ENCODE measurements at regions not wholly inside any gene's neighbourhood (a gene's known extent, or its start where the extent isn't known, plus 50 kb on each side); places are given as distances from the start of the nearest gene placed in this dataset.

DNA sequence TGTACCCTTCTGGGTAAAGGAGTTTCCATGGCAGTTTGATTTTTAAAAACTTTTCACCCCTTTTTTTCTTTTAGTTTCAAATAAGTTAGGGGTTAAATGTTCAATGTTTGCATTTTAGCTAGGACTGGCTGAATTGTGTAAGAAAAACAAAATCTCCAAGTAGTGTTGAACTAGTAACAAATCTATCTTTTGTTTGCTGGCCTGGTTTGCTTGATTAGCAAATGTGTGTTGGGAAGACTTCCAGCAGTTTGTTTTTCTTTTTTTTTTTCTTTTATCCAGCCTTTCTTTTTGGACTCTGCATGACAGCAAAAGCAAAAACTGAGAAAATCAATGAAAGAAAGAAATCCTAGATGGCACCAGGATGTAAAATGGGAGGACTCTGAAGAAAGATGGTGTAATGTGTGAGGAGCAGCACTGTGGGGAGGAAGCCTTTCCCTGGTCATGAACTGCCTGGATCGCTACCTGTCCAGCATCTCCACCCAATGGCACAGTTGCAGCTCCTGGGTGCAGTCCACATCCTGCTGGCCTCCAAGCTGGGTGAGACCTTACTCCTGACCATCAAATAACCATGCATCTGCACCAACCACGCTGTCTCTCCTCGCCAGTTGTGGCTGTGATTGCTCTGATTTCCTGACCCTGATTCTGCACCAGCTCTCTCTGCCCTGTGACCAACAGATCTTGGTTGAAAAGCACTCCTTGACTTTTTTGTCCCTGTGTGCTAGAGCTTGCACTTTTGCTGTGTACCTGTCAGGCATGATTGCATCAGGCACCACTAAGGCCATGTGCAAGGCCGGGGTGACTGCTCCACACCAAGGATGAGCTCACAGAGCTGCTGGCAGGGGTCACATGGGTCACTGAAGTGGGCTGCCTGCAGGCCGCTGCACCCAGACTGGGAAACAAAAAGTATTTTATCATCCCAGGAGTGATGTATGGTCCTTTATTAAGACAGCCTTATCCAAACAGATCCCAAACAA is 71.2 kb upstream of the ZNF236 start:
- Histone ChIP-seq H3K27me3 (replicated peaks in 1 of 4; ENCODE audit: control insufficient read depth in 3 of 4, extremely low read depth in 1 of 4, insufficient read depth in 3 of 4, low read length in 3 of 4) (no peaks in the 10 kb centered on the region), H4K8ac (ENCODE audit: extremely low read depth, insufficient read depth, low read length) (no peak overlapping the region), H3K4me1 (replicated peaks in 1 of 4; ENCODE audit: control insufficient read depth in 3 of 4, insufficient read depth in 4 of 4, low read length in 3 of 4) (no peaks in the 10 kb centered on the region), H2BK120ac (replicated peaks; ENCODE audit: low read depth, low read length) (no peak overlapping the region), H3K4ac (replicated peaks; ENCODE audit: insufficient read length, low read depth, low read length) (no peak overlapping the region), H3K23ac (ENCODE audit: insufficient read length) (no peak overlapping the region), H3K27ac (ENCODE audit: low read depth, low read length) (no peak overlapping the region), H2AFZ (ENCODE audit: low read length) (no peak overlapping the region), H2BK12ac (ENCODE audit: low read depth, low read length) (no peak overlapping the region), H3K36me3 (ENCODE audit: control insufficient read depth in 2 of 4, insufficient read depth in 4 of 4, low read length in 3 of 4) (no peaks in the 10 kb centered on the region), H2BK5ac (ENCODE audit: low read depth, low read length) (no peak overlapping the region), H4K5ac (ENCODE audit: insufficient read length, low read depth, low read length) (no peak overlapping the region), H2BK20ac (ENCODE audit: low read length) (no peak overlapping the region), H2BK15ac (ENCODE audit: low read length) (no peak overlapping the region), H3K56ac (replicated peaks; ENCODE audit: insufficient read length, low read depth, low read length) (no peak overlapping the region), H4K91ac (replicated peaks; ENCODE audit: insufficient read length, low read length) (no peak overlapping the region), H3K23me2 (ENCODE audit: low read depth, low read length) (no peaks in the 10 kb centered on the region), H3K79me1 (ENCODE audit: low read depth, low read length) (no peaks in the 10 kb centered on the region), H4K20me1 (replicated peaks in 1 of 2; ENCODE audit: control insufficient read depth in 1 of 2, insufficient read depth in 2 of 2, low read length in 2 of 2) (no peaks in the 10 kb centered on the region), H3K14ac (ENCODE audit: insufficient read length) (no peak overlapping the region), H3K9me3 (ENCODE audit: insufficient read depth in 2 of 2, low read depth in 1 of 2, low read length in 1 of 2) (peaks cover 24 to 30% of the 10 kb centered on the region in 2 experiments), H3K79me2 (ENCODE audit: control insufficient read depth in 1 of 2, insufficient read depth in 2 of 2, low read length in 2 of 2) (no peaks in the 10 kb centered on the region), H3K9ac (replicated peaks in 1 of 4; ENCODE audit: extremely low read depth in 1 of 4, low read depth in 3 of 4, low read length in 3 of 4) (no peak overlapping the region), H3K18ac (ENCODE audit: extremely low read depth, low read length) (no peak overlapping the region), H2AK5ac (ENCODE audit: low read depth, low read length) (no peak overlapping the region), H3K4me3 (ENCODE audit: extremely low read depth in 1 of 4, insufficient read depth in 2 of 4, low read depth in 3 of 4, low read length in 4 of 4) (no peak overlapping the region), H3K4me2 (ENCODE audit: insufficient read depth in 1 of 2, low read depth in 2 of 2, low read length in 2 of 2) (no peak overlapping the region)
- 92% methylated on average over 5 of the region's 5 CpGs; no CpG with 5 or more reads in 1 of the 2 experiments for WGBS, 2 experiments (ENCODE audit: extremely low coverage in 1 of 2, insufficient coverage in 1 of 2, insufficient read length in 1 of 2, insufficient replicate concordance in 2 of 2, low coverage in 1 of 2, low lambda C conversion rate in 2 of 2, missing lambda C conversion rate in 1 of 2)
- no peak for DNase-seq (ENCODE audit: low read depth in 1 of 2, low spot score in 2 of 2)
- TF ChIP-seq TAF1 (IDR thresholded peaks at IDR 0.05; ENCODE audit: low read depth, low read length) (no peak), ATF3 (IDR thresholded peaks at IDR 0.05; ENCODE audit: insufficient read depth, low read depth, low read length) (no peak), CTCF (IDR thresholded peaks at IDR 0.05; ENCODE audit: control extremely low read depth in 1 of 3, insufficient read depth in 1 of 3, low read depth in 1 of 3, low read length in 3 of 3) (no peak), TBP (IDR thresholded peaks at IDR 0.05; ENCODE audit: low read depth, low read length) (no peak)
- ChIA-PET POLR2A (ENCODE audit: partially characterized antibody) (no interaction called here), CTCF (ENCODE audit: partially characterized antibody) (interaction anchor here (0.7 to 1.1 kb wide), 2 partner anchors 9 to 165 kb away, joined by 3 to 4 read pairs; no protein-coding TSS in a partner anchor)
- no peak for FAIRE-seq

All from H1 (cell line).